ENCODE measurements at regions not wholly inside any gene's neighbourhood (a gene's known extent, or its start where the extent isn't known, plus 50 kb on each side); places are given as distances from the start of the nearest gene placed in this dataset.

- TF ChIP-seq ZMAT4 (CRISPR knock-in tag; IDR thresholded peaks at IDR 0.05) (no peak), JUN (CRISPR knock-in tag; IDR thresholded peaks at IDR 0.05) (no peak), NR3C1 (CRISPR knock-in tag; conservative IDR thresholded peaks at IDR 0.05; ENCODE audit: low read depth) (no peak)
These were observed 220.6 kb downstream of the TPBG start (continued) for GRCh38 chr6:82584194-82584695.

- no peaks in the 10 kb centered on the region for H3K27me3 Mint-ChIP-seq (ENCODE audit: low read depth)
- CTCF ChIA-PET: no interaction called here
These were observed 221.2 kb downstream of the TPBG start for GRCh38 chr6:82584856-82585255.

GRCh38 chr6:82588020-82588419 lies 224.4 kb downstream of the TPBG start:
- H3K4me1 Mint-ChIP-seq: peaks cover 27% of the 10 kb centered on the region
- CTCF ChIA-PET: no interaction called here
- H3K27ac Mint-ChIP-seq: no peak overlapping the region
- peaks cover 4% of the 10 kb centered on the region; the same call in 1 of the 2 replicates for H3K9me3 Mint-ChIP-seq
- POLR2A ChIA-PET: no interaction called here
- no peak overlapping the region for H3K4me3 Mint-ChIP-seq
- DNase-seq (ENCODE audit: low spot score) (no peak), ATAC-seq (no peak)
- no peaks in the 10 kb centered on the region for H3K36me3 Mint-ChIP-seq
- no peaks in the 10 kb centered on the region for H3K27me3 Mint-ChIP-seq (ENCODE audit: low read depth)
- TF ChIP-seq OVOL2 (CRISPR knock-in tag; IDR thresholded peaks at IDR 0.05; ENCODE audit: borderline replicate concordance): no peak
- no peak for TF ChIP-seq AR (CRISPR knock-in tag; IDR thresholded peaks at IDR 0.05)
- TF ChIP-seq USF1 (CRISPR knock-in tag; IDR thresholded peaks at IDR 0.05): no peak
- TF ChIP-seq NFE2L1 (CRISPR knock-in tag; IDR thresholded peaks at IDR 0.05): no peak
- no peak for TF ChIP-seq ZBTB43 (CRISPR knock-in tag; IDR thresholded peaks at IDR 0.05)
- no peak for TF ChIP-seq ZNF512 (CRISPR knock-in tag; IDR thresholded peaks at IDR 0.05; ENCODE audit: borderline replicate concordance)
- TF ChIP-seq ARID4B (CRISPR knock-in tag; IDR thresholded peaks at IDR 0.05; ENCODE audit: borderline replicate concordance): no peak

More at GRCh38 chr6:82584856-82585255, 221.2 kb downstream of the TPBG start:
- no peak overlapping the region for H3K4me3 Mint-ChIP-seq
- peaks cover 36% of the 10 kb centered on the region for H3K4me1 Mint-ChIP-seq
- no peak for TF ChIP-seq ZNF532 (CRISPR knock-in tag; IDR thresholded peaks at IDR 0.05; ENCODE audit: borderline replicate concordance)
- TF ChIP-seq ZNF263 (CRISPR knock-in tag; IDR thresholded peaks at IDR 0.05; ENCODE audit: low read depth): no peak
- TF ChIP-seq TEAD1 (CRISPR knock-in tag; IDR thresholded peaks at IDR 0.05): no peak
- no peak for TF ChIP-seq ZBTB21 (CRISPR knock-in tag; IDR thresholded peaks at IDR 0.05; ENCODE audit: borderline replicate concordance)
- peaks cover 4% of the 10 kb centered on the region; the same call in 1 of the 2 replicates for H3K9me3 Mint-ChIP-seq
- POLR2A ChIA-PET: no interaction called here
- no peak for ATAC-seq
- no peak overlapping the region for H3K27ac Mint-ChIP-seq
- DNase-seq (ENCODE audit: low spot score): no peak
- H3K36me3 Mint-ChIP-seq: no peaks in the 10 kb centered on the region
